Type B pancreatic cell (in vitro differentiated cells): ENCODE measurements at regions not wholly inside any gene's neighbourhood (a gene's known extent, or its start where the extent isn't known, plus 50 kb on each side); places are given as distances from the start of the nearest gene placed in this dataset.
"Not testable (repeated sequence)": the region's sequence is repeated elsewhere in the genome, so short reads cannot be mapped to it uniquely, and the experiment has no call there.

Experiments
- DNase-seq: peaks from one replicate; pipeline ENCODE4 v3.0.0; 2021; ENCODE audit warnings: mixed read lengths; ENCODE audit not compliant: unreplicated experiment; ENCODE audit errors: extremely low spot score
- H3K27ac Mint-ChIP-seq: 2 replicates; pipeline ENCODE4 v1.8.0; 2021; ENCODE audit warnings: mild to moderate bottlenecking, mixed read lengths
- H3K27me3 Mint-ChIP-seq: 2 replicates; pipeline ENCODE4 v1.8.0; 2021; ENCODE audit warnings: mixed read lengths
- H3K36me3 Mint-ChIP-seq: 2 replicates; pipeline ENCODE4 v1.8.0; 2021; ENCODE audit warnings: mixed read lengths
- H3K4me1 Mint-ChIP-seq: one replicate; pipeline ENCODE4 v1.8.0; 2021; ENCODE audit warnings: mixed read lengths; ENCODE audit not compliant: unreplicated experiment
- H3K4me3 Mint-ChIP-seq: 2 replicates; pipeline ENCODE4 v1.8.0; 2021; ENCODE audit warnings: mild to moderate bottlenecking, mixed read lengths
- H3K9me3 Mint-ChIP-seq: 2 replicates; pipeline ENCODE4 v1.8.0; 2021; ENCODE audit warnings: mixed read lengths
- CTCF ChIP-seq: fragments of 200-600 bp; sonication (generic); conservative IDR thresholded peaks from 2 replicates; pipeline ENCODE4 v1.5.0; 2021; ENCODE audit warnings: antibody characterized with exemption, mild to moderate bottlenecking

DNA sequence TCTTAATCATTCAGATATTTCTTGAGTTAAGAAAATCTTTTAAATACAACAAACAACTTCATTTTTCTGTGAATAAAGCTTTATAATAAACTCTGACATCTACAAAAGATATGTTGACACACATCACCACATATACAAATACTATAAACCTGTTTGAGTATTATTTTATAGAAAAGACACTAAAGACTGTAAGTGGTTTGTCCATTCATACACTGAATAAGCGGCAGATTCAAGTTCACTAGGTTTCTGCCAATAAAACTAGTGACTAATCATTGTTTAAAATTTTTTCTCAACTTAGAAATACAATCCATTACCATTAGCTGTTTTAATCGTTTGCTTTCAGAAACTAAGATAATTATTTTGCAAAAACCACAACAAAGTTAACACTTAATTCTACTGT is 1900.0 kb downstream of the C4orf33 start:
- Mint-ChIP-seq H3K4me3 (no peak overlapping the region), H3K9me3 (no peaks in the 10 kb centered on the region), H3K27me3 (no peaks in the 10 kb centered on the region), H3K36me3 (no peaks in the 10 kb centered on the region), H3K27ac (no peak overlapping the region), H3K4me1 (no peaks in the 10 kb centered on the region)
- DNase-seq: no peak
- no peak for TF ChIP-seq CTCF

DNA sequence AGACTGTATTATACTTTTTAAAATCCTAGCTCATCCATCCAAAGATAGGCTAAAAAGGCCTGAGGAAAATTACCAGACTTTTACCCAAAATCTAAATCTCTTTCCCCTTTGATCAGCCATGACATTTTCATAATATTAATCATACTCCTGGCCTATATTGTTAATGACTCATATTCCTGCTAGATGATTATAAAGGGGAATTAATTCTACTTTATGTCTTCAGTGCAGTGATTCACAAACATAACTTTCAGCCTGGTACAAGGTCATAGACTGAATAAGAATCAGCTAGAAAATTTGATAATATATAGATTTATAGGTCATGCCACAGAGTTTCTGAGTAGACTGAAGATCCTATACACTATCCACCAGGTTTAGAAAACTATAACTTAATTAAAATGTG is 1905.4 kb downstream of the C4orf33 start:
- DNase-seq: no peak
- H3K4me3 Mint-ChIP-seq: no peak overlapping the region
- H3K4me1 Mint-ChIP-seq: no peaks in the 10 kb centered on the region
- TF ChIP-seq CTCF: no peak
- H3K9me3 Mint-ChIP-seq: no peaks in the 10 kb centered on the region
- no peak overlapping the region for H3K27ac Mint-ChIP-seq
- no peaks in the 10 kb centered on the region for H3K36me3 Mint-ChIP-seq
- H3K27me3 Mint-ChIP-seq: no peaks in the 10 kb centered on the region

DNA sequence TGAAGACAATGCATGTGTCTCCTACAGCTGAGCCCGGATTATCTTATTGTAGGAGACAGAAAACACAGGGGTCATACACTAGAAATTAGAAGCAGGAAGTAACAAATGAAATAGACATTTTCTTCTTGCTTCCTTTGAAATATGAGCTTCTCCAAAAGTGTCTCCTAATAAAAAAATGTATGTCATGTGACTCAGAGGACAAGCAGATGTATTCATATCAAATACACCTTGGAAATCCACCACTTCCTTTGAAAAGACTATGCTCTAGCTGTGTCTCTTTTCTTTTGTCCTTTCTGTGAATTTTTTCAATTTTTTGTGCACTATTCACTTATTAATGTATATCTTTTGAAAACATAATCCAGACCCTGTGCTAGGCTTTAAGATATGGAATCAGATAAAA is 1906.2 kb downstream of the C4orf33 start:
- TF ChIP-seq CTCF: no peak
- no peaks in the 10 kb centered on the region for H3K4me1 Mint-ChIP-seq
- no peak for DNase-seq
- no peaks in the 10 kb centered on the region for H3K9me3 Mint-ChIP-seq
- H3K36me3 Mint-ChIP-seq: no peaks in the 10 kb centered on the region
- no peaks in the 10 kb centered on the region for H3K27me3 Mint-ChIP-seq
- H3K27ac Mint-ChIP-seq: no peak overlapping the region
- H3K4me3 Mint-ChIP-seq: no peak overlapping the region

GRCh38 chr4:131006388-131006787 is 1910.4 kb downstream of the C4orf33 start:
- H3K27me3 Mint-ChIP-seq: no peaks in the 10 kb centered on the region
- no peak for TF ChIP-seq CTCF
- no peak for DNase-seq
- H3K9me3 Mint-ChIP-seq: no peaks in the 10 kb centered on the region
- no peaks in the 10 kb centered on the region for H3K36me3 Mint-ChIP-seq
- no peak overlapping the region for H3K27ac Mint-ChIP-seq
- H3K4me3 Mint-ChIP-seq: no peak overlapping the region
- H3K4me1 Mint-ChIP-seq: no peaks in the 10 kb centered on the region

- H3K9me3 Mint-ChIP-seq, DNase-seq, H3K36me3 Mint-ChIP-seq, H3K27ac Mint-ChIP-seq, H3K4me1 Mint-ChIP-seq, H3K27me3 Mint-ChIP-seq, H3K4me3 Mint-ChIP-seq: not testable (repeated sequence)
Measured at GRCh38 chr4:131011961-131012360, 1916.0 kb downstream of the C4orf33 start.

GRCh38 chr4:131013226-131013625 is 1917.3 kb downstream of the C4orf33 start:
- Mint-ChIP-seq H3K9me3 (no peaks in the 10 kb centered on the region), H3K27ac (no peak overlapping the region), H3K36me3 (no peaks in the 10 kb centered on the region), H3K4me3 (no peak overlapping the region), H3K4me1 (no peaks in the 10 kb centered on the region), H3K27me3 (no peaks in the 10 kb centered on the region)
- TF ChIP-seq CTCF: no peak
- DNase-seq: no peak
